GM19328 (cell line): ENCODE measurements at regions not wholly inside any gene's neighbourhood (a gene's known extent, or its start where the extent isn't known, plus 50 kb on each side); places are given as distances from the start of the nearest gene placed in this dataset.

Experiments used
- ATAC-seq: cut with Tn5 transposase; IDR thresholded peaks from one replicate; pipeline ENCODE4 v1.9.1; 2021; ENCODE audit warnings: mild to moderate bottlenecking, moderate library complexity; ENCODE audit not compliant: unreplicated experiment

DNA sequence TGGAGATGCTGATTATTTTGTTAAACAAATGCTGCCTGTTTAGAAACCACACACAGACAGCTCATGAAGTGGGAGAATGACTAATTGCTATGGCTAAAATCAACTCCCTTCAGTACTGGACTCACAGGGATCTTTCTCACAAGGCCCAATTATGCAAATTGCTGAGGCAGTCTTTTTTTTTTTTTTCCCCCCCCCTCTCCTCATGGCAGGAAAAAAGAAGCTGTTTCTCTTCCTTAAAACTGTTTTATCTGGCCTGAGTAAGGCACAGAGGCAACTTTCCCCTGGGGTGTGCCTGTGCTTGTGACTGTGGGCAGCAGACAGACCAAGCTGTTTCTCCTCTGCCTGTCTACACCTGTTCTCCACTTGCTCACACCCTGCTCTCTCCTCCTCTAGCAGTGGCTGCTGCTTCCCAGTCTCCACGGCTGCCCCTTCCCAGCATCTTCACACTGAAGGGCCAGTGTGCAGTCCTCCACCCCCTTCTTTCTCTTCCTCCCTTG is 65.4 kb upstream of the STEAP1B start:
- ATAC-seq = no peak

DNA sequence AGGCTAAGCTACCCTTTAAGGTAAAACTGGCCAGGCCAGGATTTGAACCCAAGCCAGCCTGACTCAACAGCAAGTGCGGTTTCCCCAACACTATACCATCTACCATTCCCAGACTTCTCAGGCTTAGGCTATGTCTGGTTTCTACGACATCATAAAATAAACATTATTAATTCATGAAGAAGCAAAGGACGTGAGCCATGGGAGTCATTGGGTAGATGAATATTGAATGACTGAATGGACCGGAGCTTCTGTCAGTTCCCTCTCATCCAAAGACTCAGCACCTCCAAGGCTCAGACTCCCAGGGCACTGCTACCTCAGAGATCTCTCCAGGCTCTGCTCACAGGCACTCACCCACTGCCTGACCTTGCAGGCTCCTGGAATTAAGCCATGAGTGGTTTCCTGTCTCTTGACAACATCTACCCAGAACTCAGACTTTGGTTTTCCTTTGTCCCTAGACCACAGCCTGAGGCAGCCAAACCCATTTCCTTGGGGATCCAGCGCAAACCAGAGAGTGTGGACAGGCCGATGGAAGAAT is 64.6 kb upstream of the STEAP1B start:
- ATAC-seq = no peak

DNA sequence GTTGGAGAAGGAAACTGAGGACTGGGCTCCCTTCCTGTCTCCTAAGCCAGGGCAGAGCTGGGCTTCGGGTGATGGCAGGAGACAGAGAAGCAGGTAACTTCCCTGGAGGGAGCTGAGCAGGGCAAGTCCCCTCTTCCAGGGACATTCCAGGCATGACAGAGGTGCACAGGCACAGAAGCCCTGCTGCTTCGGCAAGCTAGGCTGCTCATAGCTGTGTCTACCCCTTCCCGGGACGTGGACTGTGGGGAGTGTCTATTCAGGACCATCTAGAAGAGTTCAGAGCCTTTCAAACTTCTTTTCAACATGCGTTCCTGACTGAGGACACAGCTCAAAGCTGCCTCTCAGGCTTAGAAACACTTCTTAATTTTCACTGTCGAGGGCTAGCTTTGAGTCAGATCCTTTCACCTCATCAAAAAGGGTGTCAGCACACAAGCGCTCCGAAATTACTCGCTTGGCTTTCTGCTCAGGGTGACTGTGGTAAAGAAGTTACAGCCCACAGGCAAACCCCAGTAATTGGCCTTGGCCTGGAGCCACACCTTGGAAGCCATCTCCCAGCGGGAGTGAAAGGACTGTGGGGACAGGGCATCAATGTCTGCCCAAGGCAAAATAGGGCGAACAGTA is 63.7 kb upstream of the STEAP1B start:
- ATAC-seq = no peak

DNA sequence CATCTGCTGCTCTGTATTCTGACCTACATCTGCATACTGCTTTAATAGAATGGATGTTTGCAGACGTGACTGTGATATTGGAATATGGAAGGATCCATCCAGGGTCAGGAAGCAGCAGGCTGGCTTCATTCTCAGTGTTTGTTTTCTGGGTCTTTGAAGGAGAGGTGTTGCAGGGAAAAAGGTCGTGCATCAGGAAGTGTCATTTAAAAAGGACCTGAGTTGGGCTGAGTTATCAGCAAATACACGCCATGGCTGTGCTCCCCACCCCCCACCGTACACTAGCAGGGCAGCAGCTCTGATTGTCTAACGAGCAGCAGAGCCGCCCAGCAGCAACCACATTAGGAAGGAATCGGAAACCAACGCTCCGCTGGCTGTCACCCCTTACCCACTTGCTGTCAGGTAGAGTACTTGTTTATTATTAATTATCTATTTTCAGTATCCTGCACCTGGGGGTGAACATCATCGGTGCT is 63.1 kb upstream of the STEAP1B start:
- no peak for ATAC-seq

DNA sequence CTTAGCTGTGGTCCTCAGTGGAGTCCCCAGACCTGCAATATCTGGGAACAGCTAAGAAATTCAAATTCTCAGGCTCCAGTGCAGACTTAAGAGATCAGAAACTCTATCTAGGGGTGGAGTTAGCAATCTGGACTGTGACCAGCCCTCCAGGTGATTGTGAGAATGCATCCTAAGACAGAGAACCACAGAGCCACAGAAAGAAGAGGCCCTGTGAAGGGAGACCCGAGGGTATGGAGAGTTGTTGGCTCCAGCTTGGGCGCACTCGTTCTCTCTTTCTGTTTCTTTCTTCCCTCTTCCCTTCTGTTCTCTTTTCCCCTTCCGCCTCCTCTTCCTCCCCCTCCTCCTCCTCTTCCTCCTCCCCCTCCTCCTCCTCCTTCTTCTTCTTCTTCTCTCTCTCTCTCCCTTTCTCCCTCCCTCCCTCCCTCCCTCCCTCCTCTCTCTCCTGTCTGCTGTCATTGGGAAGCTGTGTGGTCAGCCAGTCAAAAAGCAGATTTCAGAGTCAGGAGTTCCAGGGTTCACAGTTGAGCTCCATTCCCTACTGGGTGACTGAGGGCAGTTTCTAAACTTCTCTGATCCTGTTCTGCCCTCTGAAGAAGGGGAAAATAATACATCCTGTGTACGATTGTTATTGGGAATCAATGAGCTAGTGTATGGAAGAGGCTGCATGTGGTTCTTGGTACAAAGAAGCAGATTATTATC is 62.1 kb upstream of the STEAP1B start:
- ATAC-seq = no peak

DNA sequence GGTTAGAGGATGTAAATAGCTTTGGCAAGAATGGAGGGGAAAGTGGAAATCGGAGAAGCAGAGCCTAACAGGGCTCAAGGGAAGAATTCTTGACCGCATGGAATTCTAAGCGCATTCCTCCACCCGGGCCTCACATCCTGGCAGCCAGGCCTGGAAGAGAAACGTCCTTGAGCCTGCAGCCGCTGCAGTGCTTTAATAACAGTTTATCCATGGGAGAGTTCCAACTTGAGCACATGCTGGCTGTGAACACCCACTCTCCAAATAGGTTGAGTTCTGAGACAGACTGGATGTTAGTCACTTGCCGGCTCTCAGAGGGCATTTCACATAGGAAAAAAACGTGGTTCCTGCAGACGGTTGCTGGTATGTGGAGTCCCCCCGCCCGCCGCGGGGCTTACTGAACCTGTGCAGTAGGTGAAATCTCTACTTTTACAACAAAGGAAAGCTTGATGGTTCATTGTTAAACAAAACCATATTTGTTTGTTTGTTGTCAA is 61.4 kb upstream of the STEAP1B start:
- ATAC-seq = no peak

DNA sequence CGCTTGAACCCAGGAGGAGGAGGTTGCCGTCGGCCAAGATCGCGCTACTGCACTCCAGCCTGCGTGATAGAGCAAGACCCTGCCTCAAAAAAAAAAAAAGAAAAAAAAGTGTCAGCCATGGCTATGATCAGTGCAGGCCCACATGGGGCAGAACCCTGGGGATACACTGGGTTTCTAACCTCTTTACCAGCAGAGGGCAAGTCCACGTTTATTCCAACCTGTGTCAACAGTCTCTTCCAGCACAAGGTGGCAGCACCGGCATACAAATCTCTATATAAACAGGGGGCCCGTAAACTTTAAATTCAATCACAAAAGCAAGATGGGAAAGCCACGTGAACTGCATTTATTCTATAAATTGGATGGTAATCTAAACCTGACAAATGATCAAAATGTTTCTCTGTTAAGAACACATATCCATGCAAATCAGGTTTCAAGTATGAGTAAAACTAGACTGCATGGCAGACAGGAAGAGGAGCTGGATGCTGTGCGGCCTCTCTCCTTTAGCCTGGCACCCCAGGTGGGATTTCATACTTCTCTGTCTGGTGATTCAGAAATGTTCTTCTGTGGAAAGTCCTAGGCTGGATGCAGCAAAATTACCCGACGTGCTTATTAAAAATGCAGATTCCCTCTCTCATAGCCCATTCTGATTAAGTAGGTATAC is 60.0 kb upstream of the STEAP1B start:
- ATAC-seq = no peak

DNA sequence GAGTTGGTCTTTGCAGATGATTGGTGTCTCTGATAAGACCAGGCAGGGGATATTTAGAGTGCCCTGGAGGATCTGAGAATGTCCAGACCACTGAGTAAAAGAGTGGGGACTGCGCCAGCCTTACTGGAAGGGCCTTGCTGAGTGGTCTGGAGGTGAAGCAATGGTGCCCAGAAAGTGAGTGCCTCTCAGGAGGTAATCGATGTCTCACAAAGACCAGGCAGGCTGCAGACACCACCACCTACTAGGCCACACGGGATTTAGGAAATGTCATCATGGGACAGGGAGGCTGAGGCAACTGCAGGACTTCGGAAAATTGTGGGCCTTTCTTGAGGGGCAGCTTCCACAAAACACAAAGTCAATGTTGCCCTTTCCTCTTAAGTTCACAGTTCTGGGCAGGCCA is 57.2 kb upstream of the STEAP1B start:
- ATAC-seq = no peak

DNA sequence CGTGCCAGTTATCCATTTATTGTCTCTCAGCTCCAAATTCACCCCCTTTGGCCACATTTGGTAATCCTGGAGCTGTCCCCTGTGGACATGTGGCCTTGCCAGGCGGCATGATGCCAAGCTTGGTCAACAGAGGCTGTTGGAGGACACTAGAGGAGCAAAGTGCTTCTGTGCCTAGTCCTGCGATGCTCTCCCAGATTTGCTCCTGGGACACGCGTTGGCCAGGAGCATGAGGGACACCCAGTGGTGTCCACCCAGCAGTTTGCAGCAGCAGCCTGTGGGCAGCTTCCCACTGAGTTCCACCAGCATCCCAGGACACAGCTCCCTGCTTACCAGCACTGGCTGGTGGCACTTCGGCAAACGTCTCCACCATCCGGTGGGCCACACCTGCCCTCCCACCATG is 55.5 kb upstream of the STEAP1B start:
- ATAC-seq = no peak

DNA sequence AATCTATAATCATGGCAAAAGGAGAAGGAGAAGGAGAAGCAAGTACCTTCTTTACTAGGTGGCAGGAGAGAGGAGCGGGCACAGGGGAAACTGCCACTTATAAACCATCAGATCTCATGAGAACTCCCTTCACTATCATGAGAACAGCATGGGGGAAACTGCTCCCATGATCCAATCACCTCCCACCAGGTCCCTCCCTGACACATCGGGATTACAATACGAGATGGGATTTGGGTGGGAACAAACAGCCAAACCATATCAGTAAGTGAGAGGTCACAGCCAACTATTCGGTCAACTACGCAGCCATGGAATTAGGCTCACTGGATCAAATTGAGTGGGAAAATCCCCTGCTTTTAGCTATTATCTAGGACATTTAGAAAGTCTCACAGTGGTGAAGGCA is 54.2 kb upstream of the STEAP1B start:
- no peak for ATAC-seq

DNA sequence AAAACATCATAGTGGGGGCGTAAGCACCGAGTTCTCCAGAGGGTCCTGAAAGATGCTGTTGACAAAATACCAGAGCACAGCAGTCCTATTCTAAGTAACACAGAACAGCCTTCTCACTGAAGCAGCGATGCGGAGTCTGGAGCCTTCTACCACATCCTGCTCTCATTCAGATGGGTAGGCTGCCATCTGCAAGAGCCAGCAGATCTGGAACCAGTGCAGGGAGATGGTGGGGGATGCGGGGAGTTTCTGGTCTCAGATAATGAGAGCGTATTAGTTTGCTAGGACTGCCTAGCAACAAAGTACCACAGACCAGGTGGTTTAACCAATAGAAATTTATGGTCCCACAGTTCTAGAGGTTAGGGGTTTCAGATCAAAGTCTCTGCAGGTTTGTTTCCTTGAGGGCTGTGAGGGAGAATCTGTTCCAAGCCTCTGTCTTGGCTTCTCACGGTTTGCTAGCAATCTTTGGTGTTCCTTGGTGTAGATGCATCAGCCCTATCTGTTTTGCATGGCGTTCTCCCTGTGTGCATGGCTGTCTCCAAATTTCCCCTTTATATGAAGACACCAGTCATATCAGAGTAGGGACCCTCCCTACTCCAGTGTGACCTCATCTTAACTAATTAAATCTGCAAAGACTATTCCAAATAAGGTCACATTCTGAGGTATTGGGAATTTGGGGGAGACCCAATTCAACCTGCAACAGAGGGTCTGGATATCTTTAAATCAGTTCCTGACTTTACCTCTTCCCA is 52.0 kb upstream of the STEAP1B start:
- ATAC-seq = peak; percentile 69

DNA sequence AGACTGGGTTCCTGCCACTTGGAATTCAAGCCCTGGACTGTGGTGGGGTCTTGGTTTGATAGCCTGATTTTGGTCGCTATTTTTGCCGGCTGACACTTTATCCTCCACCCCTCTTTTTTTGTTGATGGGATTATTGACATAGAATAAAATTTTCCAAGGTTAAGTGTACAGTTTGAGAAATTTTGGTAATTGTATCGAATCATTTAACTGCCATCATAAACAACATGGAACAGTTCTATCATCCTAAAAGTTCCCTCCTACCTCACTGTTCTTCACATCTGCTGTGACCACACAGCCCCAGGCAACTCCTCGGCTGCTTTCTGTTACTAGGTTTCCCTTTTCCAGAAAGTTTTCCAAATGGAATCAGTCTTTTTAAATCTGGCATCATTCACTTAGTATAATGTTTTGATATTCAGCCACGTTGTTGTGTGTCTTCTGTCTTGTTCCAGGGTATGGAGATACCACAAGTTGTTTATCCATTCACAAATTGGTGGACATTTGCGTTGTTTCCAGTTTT is 50.6 kb upstream of the STEAP1B start:
- ATAC-seq = no peak

DNA sequence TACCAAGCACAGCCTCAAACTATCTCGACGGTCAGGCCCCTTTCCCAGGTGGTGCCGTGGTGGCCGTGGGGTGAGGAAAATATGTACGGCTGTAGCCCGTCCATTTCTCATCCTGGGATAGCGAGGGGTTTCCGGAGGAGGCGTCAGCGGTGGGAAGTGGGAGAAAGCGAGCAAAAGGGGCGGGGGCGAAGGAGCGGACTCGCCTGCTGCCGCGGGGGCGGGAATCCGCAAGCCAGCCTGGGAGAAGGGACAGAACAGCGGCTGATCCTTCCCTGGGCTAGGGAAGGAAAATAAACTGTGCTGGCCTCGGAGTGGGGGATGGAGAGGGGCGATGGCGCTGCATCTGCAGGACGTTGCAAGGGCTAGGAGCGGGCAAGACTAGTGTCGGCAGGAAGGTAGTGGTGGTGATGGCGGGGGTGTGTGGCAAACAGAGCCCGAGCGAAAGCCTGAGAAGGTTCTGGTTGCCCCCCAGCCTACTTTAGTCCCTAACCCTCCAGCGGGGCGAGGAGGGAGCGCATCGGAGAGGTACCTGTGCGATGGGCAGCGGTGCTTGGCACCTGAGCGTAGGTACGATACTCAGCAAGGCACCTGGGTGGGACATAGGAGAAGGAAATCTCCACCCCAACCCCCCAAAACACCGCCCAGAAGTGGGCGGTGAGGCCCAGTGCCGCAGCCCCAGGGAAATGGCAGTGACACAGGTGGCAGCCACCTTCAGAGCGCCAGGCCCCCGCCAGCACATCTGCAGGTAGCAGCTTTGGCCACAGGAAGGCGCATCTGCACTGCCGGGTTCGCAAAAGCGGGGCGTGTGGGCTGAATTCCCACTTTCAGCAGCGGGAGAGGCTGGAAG is 49.9 kb upstream of the STEAP1B start:
- ATAC-seq = no peak
